ENCODE measurements at regions not wholly inside any gene's neighbourhood (a gene's known extent, or its start where the extent isn't known, plus 50 kb on each side); places are given as distances from the start of the nearest gene placed in this dataset.
"Not testable (repeated sequence)": the region's sequence is repeated elsewhere in the genome, so short reads cannot be mapped to it uniquely, and the experiment has no call there.

DNA sequence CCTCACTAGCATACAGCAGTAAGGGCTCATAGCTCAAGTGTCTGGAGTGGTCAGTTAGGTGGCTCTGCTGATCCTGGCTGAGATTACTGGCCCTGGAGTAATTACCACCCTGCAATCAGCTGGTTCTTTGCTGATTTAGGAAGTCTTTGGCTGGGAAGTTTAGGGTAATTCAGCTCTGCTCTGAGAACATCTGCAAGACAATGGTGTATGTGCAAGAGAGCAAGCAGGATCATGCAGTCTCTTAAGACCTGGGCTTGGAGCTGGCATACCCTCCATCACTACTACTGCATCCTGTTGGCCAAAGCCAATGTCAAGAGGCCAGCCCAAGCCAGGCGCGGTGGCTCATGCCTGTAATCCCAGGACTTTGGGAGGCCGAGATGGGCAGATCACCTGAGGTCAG, 159.0 kb downstream of the NDUFA12 start:
- H3K9me3 Mint-ChIP-seq (ENCODE audit: low read depth): no peaks in the 10 kb centered on the region
- DNase-seq (ENCODE audit: low spot score, unreplicated experiment): no peak
- no peak overlapping the region for H3K27ac Mint-ChIP-seq
- H3K4me3 Mint-ChIP-seq (ENCODE audit: low read depth): no peak overlapping the region
- H3K27me3 Mint-ChIP-seq: peaks cover 3% of the 10 kb centered on the region
- H3K36me3 Mint-ChIP-seq (ENCODE audit: insufficient read depth): no peaks in the 10 kb centered on the region
- H3K4me1 Mint-ChIP-seq (ENCODE audit: low read depth): no peaks in the 10 kb centered on the region
- TF ChIP-seq CTCF (IDR thresholded peaks at IDR 0.05; ENCODE audit: unreplicated experiment): no peak

DNA sequence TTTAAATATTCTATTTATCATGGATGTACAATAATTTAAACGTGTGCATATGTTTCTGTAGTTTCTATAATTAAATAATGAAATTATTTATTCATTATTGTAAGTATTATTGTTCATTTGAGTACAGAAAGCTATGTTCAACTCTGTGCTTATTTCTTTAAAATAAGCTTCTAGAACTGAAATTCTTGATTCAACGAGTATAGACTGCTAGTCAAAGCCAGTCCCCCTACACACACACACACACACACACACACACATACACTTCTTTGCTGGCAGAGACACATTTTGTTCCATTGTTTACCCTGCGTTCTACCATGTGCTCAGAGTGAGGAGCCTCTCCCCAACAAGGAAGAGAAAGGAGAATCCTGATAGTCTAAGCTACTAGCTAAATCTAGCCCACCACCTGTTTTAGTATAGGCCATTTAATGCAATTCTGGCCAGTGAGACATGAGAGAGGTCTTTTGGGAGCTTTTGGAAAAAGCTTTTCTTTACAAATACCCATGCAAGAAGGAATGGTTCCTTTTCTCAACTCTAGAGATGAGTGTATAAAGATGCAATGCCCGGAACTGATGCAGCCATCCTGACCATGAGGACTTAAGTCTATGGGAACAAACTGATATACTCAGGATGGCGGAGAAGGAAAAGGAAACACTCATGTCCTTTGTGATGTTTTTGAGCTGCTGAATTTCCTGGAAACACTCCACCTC, 161.4 kb downstream of the NDUFA12 start:
- H3K27ac Mint-ChIP-seq: no peak overlapping the region
- no peak for TF ChIP-seq CTCF (IDR thresholded peaks at IDR 0.05; ENCODE audit: unreplicated experiment)
- H3K36me3 Mint-ChIP-seq (ENCODE audit: insufficient read depth): no peaks in the 10 kb centered on the region

GRCh38 chr12:94841177-94841576, 162.3 kb downstream of the NDUFA12 start:
- H3K27ac Mint-ChIP-seq: no peak overlapping the region

More for the DNA sequence above, 161.4 kb downstream of the NDUFA12 start:
- H3K4me1 Mint-ChIP-seq (ENCODE audit: low read depth): no peaks in the 10 kb centered on the region
- no peaks in the 10 kb centered on the region for H3K9me3 Mint-ChIP-seq (ENCODE audit: low read depth)
- no peak for DNase-seq (ENCODE audit: low spot score, unreplicated experiment)
- no peak overlapping the region for H3K4me3 Mint-ChIP-seq (ENCODE audit: low read depth)
- H3K27me3 Mint-ChIP-seq: peaks cover 3% of the 10 kb centered on the region

GRCh38 chr12:94839347-94839746, 164.2 kb downstream of the NDUFA12 start:
- no peak for DNase-seq (ENCODE audit: low spot score, unreplicated experiment)
- Mint-ChIP-seq H3K27me3 (no peaks in the 10 kb centered on the region), H3K36me3 (ENCODE audit: insufficient read depth) (no peaks in the 10 kb centered on the region), H3K4me1 (ENCODE audit: low read depth) (no peaks in the 10 kb centered on the region), H3K9me3 (ENCODE audit: low read depth) (no peaks in the 10 kb centered on the region), H3K27ac (no peak overlapping the region), H3K4me3 (ENCODE audit: low read depth) (no peak overlapping the region)
- TF ChIP-seq CTCF (IDR thresholded peaks at IDR 0.05; ENCODE audit: unreplicated experiment): no peak

More at GRCh38 chr12:94841177-94841576, 162.3 kb downstream of the NDUFA12 start:
- H3K9me3 Mint-ChIP-seq (ENCODE audit: low read depth): no peaks in the 10 kb centered on the region
- no peak for DNase-seq (ENCODE audit: low spot score, unreplicated experiment)
- H3K36me3 Mint-ChIP-seq (ENCODE audit: insufficient read depth): no peaks in the 10 kb centered on the region
- H3K4me1 Mint-ChIP-seq (ENCODE audit: low read depth): no peaks in the 10 kb centered on the region
- H3K4me3 Mint-ChIP-seq (ENCODE audit: low read depth): no peak overlapping the region
- TF ChIP-seq CTCF (IDR thresholded peaks at IDR 0.05; ENCODE audit: unreplicated experiment): no peak
- peaks cover 3% of the 10 kb centered on the region for H3K27me3 Mint-ChIP-seq

DNA sequence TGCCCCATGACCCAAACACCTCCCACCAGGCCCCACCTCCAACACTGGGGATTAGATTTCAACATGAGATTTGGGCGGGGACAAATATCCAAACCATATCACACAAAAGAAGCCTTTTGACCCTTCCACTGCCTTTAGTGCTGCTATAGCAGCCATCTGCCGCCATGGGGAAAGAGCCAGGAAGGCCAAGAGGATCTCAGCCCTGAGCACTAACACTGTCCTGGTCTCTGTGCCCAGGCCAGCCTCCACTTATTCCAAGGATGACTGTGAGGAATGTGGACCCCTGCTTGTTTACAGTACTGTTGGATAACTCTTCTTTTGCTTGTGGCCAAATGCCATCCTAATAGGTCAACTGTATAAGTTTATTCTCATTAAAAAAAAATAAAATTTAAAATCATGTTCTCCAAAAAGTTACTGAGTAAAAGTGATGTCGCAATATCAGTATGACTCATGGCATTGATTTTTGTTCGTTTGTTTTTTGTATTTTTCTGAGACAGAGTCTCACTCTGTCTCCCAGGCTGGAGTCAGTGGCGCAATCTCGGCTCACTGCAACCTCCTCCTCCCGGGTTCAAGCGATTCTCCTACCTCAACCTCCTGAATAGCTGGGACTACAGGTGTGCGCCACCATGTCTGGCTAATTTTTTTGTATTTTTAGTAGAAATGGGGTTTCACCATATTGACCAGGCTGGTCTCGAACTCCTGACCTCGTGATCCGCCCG, 166.4 kb downstream of the NDUFA12 start:
- H3K27ac Mint-ChIP-seq; H3K36me3 Mint-ChIP-seq (ENCODE audit: insufficient read depth); H3K27me3 Mint-ChIP-seq; DNase-seq (ENCODE audit: low spot score, unreplicated experiment); H3K4me3 Mint-ChIP-seq (ENCODE audit: low read depth); H3K4me1 Mint-ChIP-seq (ENCODE audit: low read depth); H3K9me3 Mint-ChIP-seq (ENCODE audit: low read depth): not testable (repeated sequence)
